Ovary (tissue), 3 donors: ENCODE measurements at regions not wholly inside any gene's neighbourhood (a gene's known extent, or its start where the extent isn't known, plus 50 kb on each side); places are given as distances from the start of the nearest gene placed in this dataset.

Source experiments
- CTCF ChIP-seq, 3 donors: fragments of 450-650 bp in 2 of 3; fragments of 200-600 bp in 1 of 3; IDR thresholded peaks; one replicate each; pipeline versions ENCODE4 v1.5.1 to v1.8.0; 2016 to 2022; ENCODE audit warnings: antibody characterized with exemption in 3 of 3, mild to moderate bottlenecking in 1 of 3
- POLR2A ChIP-seq: fragments of 450-650 bp; IDR thresholded peaks from one replicate; pipeline ENCODE4 v1.6.1; 2017; ENCODE audit warnings: antibody characterized with exemption, mild to moderate bottlenecking, moderate library complexity
- donor health status: DM: no; HTN: no; CAD: no.

GRCh38 chr10:23886355-23886754 is 322.6 kb upstream of the KIAA1217 start:
- no peak for TF ChIP-seq CTCF (IDR thresholded peaks at IDR 0.05)
- TF ChIP-seq POLR2A, result no peak
